Astrocyte of the spinal cord (primary cell): ENCODE measurements at regions not wholly inside any gene's neighbourhood (a gene's known extent, or its start where the extent isn't known, plus 50 kb on each side); places are given as distances from the start of the nearest gene placed in this dataset.

ENCODE experiments used
- DNase-seq: peaks from one replicate; pipeline ENCODE4 v3.0.0; 2011; ENCODE audit warnings: low read depth, low spot score
- H3K4me3 ChIP-seq: 2 replicates; pipeline ENCODE4 v1.5.1; 2011; ENCODE audit warnings: low read depth, mild to moderate bottlenecking, low read length, moderate library complexity
- in situ Hi-C: cut with HindIII; loops from 2 replicates; pipeline ENCODE4 v1.10.0; 2017; ENCODE audit warnings: low sequenced_read_pairs
- TF ChIP-seq, protein P1 (sequence below): IDR thresholded peaks from 2 replicates; pipeline ENCODE4 v1.5.1; 2012; ENCODE audit warnings: low read depth, mild to moderate bottlenecking, low read length, inconsistent platforms

GRCh38 chrX:138484451-138484850 is 227.1 kb downstream of the FGF13 start:
- no peak for DNase-seq
- in situ Hi-C loops: no loop called here
- TF ChIP-seq, protein P1, sequence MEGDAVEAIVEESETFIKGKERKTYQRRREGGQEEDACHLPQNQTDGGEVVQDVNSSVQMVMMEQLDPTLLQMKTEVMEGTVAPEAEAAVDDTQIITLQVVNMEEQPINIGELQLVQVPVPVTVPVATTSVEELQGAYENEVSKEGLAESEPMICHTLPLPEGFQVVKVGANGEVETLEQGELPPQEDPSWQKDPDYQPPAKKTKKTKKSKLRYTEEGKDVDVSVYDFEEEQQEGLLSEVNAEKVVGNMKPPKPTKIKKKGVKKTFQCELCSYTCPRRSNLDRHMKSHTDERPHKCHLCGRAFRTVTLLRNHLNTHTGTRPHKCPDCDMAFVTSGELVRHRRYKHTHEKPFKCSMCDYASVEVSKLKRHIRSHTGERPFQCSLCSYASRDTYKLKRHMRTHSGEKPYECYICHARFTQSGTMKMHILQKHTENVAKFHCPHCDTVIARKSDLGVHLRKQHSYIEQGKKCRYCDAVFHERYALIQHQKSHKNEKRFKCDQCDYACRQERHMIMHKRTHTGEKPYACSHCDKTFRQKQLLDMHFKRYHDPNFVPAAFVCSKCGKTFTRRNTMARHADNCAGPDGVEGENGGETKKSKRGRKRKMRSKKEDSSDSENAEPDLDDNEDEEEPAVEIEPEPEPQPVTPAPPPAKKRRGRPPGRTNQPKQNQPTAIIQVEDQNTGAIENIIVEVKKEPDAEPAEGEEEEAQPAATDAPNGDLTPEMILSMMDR: no peak
- H3K4me3 ChIP-seq: no peak overlapping the region

DNA sequence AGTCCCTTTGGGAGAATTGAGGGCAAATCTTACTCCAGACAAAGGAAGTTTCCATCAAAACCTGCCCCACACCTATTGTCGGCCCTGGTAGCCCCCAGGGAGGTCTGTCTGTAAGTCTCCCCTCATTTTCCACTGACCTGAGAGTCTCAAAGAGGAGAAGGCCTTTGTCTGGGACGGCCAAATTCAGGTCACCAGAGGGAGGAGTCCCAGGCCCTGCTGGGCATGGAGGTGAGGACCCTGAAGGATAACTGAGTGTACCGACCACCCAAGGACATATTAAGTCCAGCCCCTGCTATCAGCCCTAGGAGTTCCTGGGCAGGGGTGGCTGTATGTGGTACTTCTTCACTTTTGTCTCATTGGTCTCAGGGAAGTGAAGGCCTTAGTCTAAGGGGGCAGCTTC is 229.9 kb downstream of the FGF13 start:
- in situ Hi-C loops: no loop called here
- TF ChIP-seq, protein P1: no peak
- no peak for DNase-seq
- H3K4me3 ChIP-seq: no peak overlapping the region

DNA sequence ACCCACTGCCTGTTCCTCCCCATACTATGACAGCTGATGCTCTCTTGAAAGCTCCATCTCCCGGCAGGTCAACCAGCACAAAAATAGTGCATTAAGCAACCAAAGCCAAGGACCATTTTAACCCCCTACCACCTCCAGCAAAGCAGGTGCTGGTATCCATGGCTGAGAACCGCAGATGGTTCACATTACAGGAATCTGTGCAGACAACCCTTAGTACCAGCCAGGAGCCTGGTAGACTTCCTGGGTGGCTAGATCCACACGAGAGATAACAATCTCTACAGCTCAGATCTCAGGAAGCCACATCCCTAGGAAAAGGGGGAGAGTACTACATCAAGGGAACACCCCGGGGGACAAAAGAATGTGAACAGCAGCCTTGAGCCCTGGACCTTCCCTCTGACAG is 248.0 kb downstream of the FGF13 start:
- no peak overlapping the region for H3K4me3 ChIP-seq
- in situ Hi-C loops: no loop called here
- TF ChIP-seq, protein P1: no peak
- no peak for DNase-seq
